Ishikawa (cell line): ENCODE measurements at regions not wholly inside any gene's neighbourhood (a gene's known extent, or its start where the extent isn't known, plus 50 kb on each side); places are given as distances from the start of the nearest gene placed in this dataset.

Experiments used
- CREB1 ChIP-seq: IDR thresholded peaks from 2 replicates; pipeline ENCODE4 v1.6.1; 2012; ENCODE audit warnings: low read depth
- EP300 ChIP-seq: IDR thresholded peaks from 2 replicates; pipeline ENCODE4 v1.6.1; 2012; ENCODE audit warnings: borderline replicate concordance
- NFIC ChIP-seq: IDR thresholded peaks from 2 replicates; pipeline ENCODE4 v1.6.1; 2012
- RAD21 ChIP-seq: IDR thresholded peaks from 2 replicates; pipeline ENCODE4 v1.6.1; 2012; ENCODE audit warnings: low read depth
- TAF1 ChIP-seq: IDR thresholded peaks from 2 replicates; pipeline ENCODE4 v1.6.1; 2012; ENCODE audit warnings: low read depth, mild to moderate bottlenecking
- TCF12 ChIP-seq: IDR thresholded peaks from 2 replicates; pipeline ENCODE4 v1.6.1; 2012; ENCODE audit warnings: low read depth
- TF ChIP-seq, protein P1 (sequence below): IDR thresholded peaks from 2 replicates; pipeline ENCODE4 v1.6.1; 2012
- TF ChIP-seq, protein P2 (sequence below): IDR thresholded peaks from 2 replicates; pipeline ENCODE4 v1.6.1; 2012
- TF ChIP-seq, protein P3 (sequence below): IDR thresholded peaks from 2 replicates; pipeline ENCODE4 v1.6.1; 2012; ENCODE audit warnings: low read depth, mild to moderate bottlenecking

- TF ChIP-seq NFIC = no peak
- TF ChIP-seq, protein P1, sequence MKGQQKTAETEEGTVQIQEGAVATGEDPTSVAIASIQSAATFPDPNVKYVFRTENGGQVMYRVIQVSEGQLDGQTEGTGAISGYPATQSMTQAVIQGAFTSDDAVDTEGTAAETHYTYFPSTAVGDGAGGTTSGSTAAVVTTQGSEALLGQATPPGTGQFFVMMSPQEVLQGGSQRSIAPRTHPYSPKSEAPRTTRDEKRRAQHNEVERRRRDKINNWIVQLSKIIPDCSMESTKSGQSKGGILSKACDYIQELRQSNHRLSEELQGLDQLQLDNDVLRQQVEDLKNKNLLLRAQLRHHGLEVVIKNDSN = no peak
- no peak for TF ChIP-seq EP300
- no peak for TF ChIP-seq CREB1
- TF ChIP-seq, protein P2, sequence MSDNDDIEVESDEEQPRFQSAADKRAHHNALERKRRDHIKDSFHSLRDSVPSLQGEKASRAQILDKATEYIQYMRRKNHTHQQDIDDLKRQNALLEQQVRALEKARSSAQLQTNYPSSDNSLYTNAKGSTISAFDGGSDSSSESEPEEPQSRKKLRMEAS = no peak
- no peak for TF ChIP-seq RAD21
- no peak for TF ChIP-seq TAF1
- TF ChIP-seq, protein P3, sequence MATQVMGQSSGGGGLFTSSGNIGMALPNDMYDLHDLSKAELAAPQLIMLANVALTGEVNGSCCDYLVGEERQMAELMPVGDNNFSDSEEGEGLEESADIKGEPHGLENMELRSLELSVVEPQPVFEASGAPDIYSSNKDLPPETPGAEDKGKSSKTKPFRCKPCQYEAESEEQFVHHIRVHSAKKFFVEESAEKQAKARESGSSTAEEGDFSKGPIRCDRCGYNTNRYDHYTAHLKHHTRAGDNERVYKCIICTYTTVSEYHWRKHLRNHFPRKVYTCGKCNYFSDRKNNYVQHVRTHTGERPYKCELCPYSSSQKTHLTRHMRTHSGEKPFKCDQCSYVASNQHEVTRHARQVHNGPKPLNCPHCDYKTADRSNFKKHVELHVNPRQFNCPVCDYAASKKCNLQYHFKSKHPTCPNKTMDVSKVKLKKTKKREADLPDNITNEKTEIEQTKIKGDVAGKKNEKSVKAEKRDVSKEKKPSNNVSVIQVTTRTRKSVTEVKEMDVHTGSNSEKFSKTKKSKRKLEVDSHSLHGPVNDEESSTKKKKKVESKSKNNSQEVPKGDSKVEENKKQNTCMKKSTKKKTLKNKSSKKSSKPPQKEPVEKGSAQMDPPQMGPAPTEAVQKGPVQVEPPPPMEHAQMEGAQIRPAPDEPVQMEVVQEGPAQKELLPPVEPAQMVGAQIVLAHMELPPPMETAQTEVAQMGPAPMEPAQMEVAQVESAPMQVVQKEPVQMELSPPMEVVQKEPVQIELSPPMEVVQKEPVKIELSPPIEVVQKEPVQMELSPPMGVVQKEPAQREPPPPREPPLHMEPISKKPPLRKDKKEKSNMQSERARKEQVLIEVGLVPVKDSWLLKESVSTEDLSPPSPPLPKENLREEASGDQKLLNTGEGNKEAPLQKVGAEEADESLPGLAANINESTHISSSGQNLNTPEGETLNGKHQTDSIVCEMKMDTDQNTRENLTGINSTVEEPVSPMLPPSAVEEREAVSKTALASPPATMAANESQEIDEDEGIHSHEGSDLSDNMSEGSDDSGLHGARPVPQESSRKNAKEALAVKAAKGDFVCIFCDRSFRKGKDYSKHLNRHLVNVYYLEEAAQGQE = no peak
- no peak for TF ChIP-seq TCF12
Observed at GRCh38 chr5:167694325-167695147, 596.9 kb upstream of the WWC1 start.
